ENCODE measurements at regions not wholly inside any gene's neighbourhood (a gene's known extent, or its start where the extent isn't known, plus 50 kb on each side); places are given as distances from the start of the nearest gene placed in this dataset.
"Not testable (repeated sequence)": the region's sequence is repeated elsewhere in the genome, so short reads cannot be mapped to it uniquely, and the experiment has no call there.

GRCh38 chr1:585992-586391 lies 100.5 kb downstream of the OR4F16 start:
- TF ChIP-seq POLR2A (IDR thresholded peaks at IDR 0.05; ENCODE audit: low read depth, low read length); ZBTB33 (IDR thresholded peaks at IDR 0.05); NRF1 (conservative IDR thresholded peaks at IDR 0.05; ENCODE audit: low read depth, low read length); EP300 (IDR thresholded peaks at IDR 0.05; ENCODE audit: borderline replicate concordance in 1 of 2, control insufficient read depth in 1 of 2, low read depth in 2 of 2, low read length in 2 of 2); BRCA1 (IDR thresholded peaks at IDR 0.05; ENCODE audit: low read depth, low read length); JUNB (IDR thresholded peaks at IDR 0.05): not testable (repeated sequence)
- TF ChIP-seq CTCF (IDR thresholded peaks at IDR 0.05 in 2 of 3, conservative IDR thresholded peaks at IDR 0.05 in 1 of 3; ENCODE audit: control insufficient read depth in 2 of 3, extremely low read depth in 1 of 3, insufficient read depth in 1 of 3, low read depth in 3 of 3, low read length in 3 of 3): peak in 2 of 3 experiments; percentile 27 to 29; a peak in 2 of 6 replicates

All from GM12878 (cell line).